Skeletal muscle tissue (tissue), 3 donors: ENCODE measurements at regions not wholly inside any gene's neighbourhood (a gene's known extent, or its start where the extent isn't known, plus 50 kb on each side); places are given as distances from the start of the nearest gene placed in this dataset.

Experiments
- H3K27ac ChIP-seq: one replicate; pipeline ENCODE4 v1.7.0; 2013; ENCODE audit warnings: mild to moderate bottlenecking, low read depth, low read length, inconsistent platforms
- H3K27me3 ChIP-seq, 3 donors: one replicate each; pipeline ENCODE4 v1.7.0; 2013; ENCODE audit warnings: low read length in 3 of 3; ENCODE audit not compliant: control insufficient read depth in 3 of 3, insufficient read depth in 3 of 3
- H3K36me3 ChIP-seq, 3 donors: one replicate each; pipeline ENCODE4 v1.7.0; 2013; ENCODE audit warnings: low read length in 3 of 3; ENCODE audit not compliant: control insufficient read depth in 3 of 3, insufficient read depth in 3 of 3
- H3K4me1 ChIP-seq, 3 donors: one replicate each; pipeline ENCODE4 v1.7.0; 2013; ENCODE audit warnings: low read length in 3 of 3, mild to moderate bottlenecking in 3 of 3; ENCODE audit not compliant: control insufficient read depth in 3 of 3, insufficient read depth in 3 of 3
- H3K4me3 ChIP-seq, 3 donors: one replicate each; pipeline ENCODE4 v1.7.0; 2013; ENCODE audit warnings: low read length in 3 of 3
- H3K9ac ChIP-seq, 3 donors: one replicate each; pipeline ENCODE4 v1.7.0; 2013; ENCODE audit warnings: low read length in 3 of 3, mild to moderate bottlenecking in 3 of 3, moderate library complexity in 2 of 3, low read depth in 1 of 3
- H3K9me3 ChIP-seq, 3 donors: one replicate each; pipeline ENCODE4 v1.7.0; 2013; ENCODE audit warnings: low read length in 3 of 3; ENCODE audit not compliant: control insufficient read depth in 3 of 3
- donor health status: Osteomylitis.

GRCh38 chr17:14902297-14902696, 362.8 kb downstream of the PMP22 start:
- Histone ChIP-seq H3K9me3 (peaks cover 0 to 3% (median 0%) of the 10 kb centered on the region in 3 donors), H3K4me3 (no peak overlapping the region), H3K36me3 (no peaks in the 10 kb centered on the region), H3K9ac (no peak overlapping the region), H3K4me1 (no peaks in the 10 kb centered on the region), H3K27ac (no peak overlapping the region), H3K27me3 (no peaks in the 10 kb centered on the region)

- no peaks in the 10 kb centered on the region for H3K27me3 ChIP-seq
- peaks cover 0 to 3% (median 0%) of the 10 kb centered on the region in 3 donors for H3K9me3 ChIP-seq
- H3K36me3 ChIP-seq = no peaks in the 10 kb centered on the region
- H3K4me1 ChIP-seq = no peaks in the 10 kb centered on the region
- H3K4me3 ChIP-seq = no peak overlapping the region
- H3K27ac ChIP-seq = no peak overlapping the region
- H3K9ac ChIP-seq = no peak overlapping the region
These were observed 363.8 kb downstream of the PMP22 start for GRCh38 chr17:14901376-14901775.

DNA sequence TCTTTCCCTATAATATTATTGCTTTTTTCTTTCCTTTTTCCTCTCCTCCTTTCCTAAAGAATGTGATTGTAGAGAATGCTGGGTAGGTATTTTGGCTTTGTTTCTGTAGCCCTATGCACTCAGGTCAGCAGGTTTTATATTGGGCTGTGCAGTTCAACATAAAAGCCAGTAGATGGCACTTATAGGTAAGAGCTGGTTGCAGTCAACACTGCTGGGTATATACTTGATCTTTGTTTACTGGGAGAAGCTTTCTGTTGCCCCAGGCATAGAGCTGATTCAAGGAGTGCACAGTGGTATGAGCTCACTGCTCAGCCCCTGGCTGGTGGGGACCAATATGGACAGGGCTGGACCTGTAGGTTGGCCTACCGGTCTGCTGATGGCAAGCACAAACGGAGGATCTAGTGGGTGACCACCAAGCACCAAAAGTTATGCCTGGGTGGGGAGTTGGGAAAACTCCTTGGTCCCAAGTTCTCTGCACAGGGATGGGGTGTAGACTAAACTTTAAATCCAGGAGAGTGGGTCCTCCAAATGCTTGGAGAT, 378.9 kb downstream of the PMP22 start:
- Histone ChIP-seq H3K27me3 (no peaks in the 10 kb centered on the region), H3K27ac (no peak overlapping the region), H3K9ac (no peak overlapping the region), H3K4me3 (no peak overlapping the region), H3K9me3 (peaks cover 0 to 13% (median 12%) of the 10 kb centered on the region in 3 donors), H3K36me3 (no peaks in the 10 kb centered on the region), H3K4me1 (no peaks in the 10 kb centered on the region)

DNA sequence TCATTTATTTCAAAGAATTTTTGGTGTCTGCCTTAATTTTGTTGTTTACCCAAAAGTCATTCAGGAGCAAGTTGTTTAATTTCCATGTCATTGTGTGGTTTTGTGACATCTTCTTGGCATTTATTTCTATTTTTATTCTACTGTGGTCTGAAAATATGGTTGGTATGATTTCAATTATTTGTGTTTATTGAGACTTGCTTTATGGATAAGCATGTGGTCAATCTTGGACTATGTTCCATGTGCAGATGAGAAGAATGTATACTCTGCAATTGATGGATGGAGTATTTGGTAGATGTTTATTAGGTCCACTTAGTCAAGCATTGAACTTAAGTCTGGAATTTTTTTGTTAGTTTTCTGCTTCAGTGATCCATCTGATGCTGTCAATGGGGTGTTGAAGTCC, 383.0 kb downstream of the PMP22 start:
- Histone ChIP-seq H3K4me1 (no peaks in the 10 kb centered on the region), H3K27me3 (no peaks in the 10 kb centered on the region), H3K9ac (no peak overlapping the region), H3K4me3 (no peak overlapping the region), H3K36me3 (no peaks in the 10 kb centered on the region), H3K27ac (no peak overlapping the region), H3K9me3 (peaks cover 0 to 11% (median 9%) of the 10 kb centered on the region in 3 donors)

GRCh38 chr17:14875557-14876412, 389.3 kb downstream of the PMP22 start:
- Histone ChIP-seq H3K27ac (no peak overlapping the region), H3K27me3 (no peaks in the 10 kb centered on the region), H3K9ac (no peak overlapping the region), H3K9me3 (no peaks in the 10 kb centered on the region), H3K4me1 (no peaks in the 10 kb centered on the region), H3K36me3 (no peaks in the 10 kb centered on the region), H3K4me3 (no peak overlapping the region)

GRCh38 chr17:14873996-14874395, 391.1 kb downstream of the PMP22 start:
- no peak overlapping the region for H3K27ac ChIP-seq
- no peaks in the 10 kb centered on the region for H3K27me3 ChIP-seq
- no peaks in the 10 kb centered on the region for H3K4me1 ChIP-seq
- H3K4me3 ChIP-seq = no peak overlapping the region
- H3K36me3 ChIP-seq = no peaks in the 10 kb centered on the region
- no peaks in the 10 kb centered on the region for H3K9me3 ChIP-seq
- no peak overlapping the region for H3K9ac ChIP-seq

GRCh38 chr17:14873540-14873939, 391.6 kb downstream of the PMP22 start:
- H3K9ac ChIP-seq = no peak overlapping the region
- no peaks in the 10 kb centered on the region for H3K36me3 ChIP-seq
- H3K4me1 ChIP-seq = no peaks in the 10 kb centered on the region
- no peak overlapping the region for H3K27ac ChIP-seq
- no peak overlapping the region for H3K4me3 ChIP-seq
- H3K9me3 ChIP-seq = no peaks in the 10 kb centered on the region
- no peaks in the 10 kb centered on the region for H3K27me3 ChIP-seq

DNA sequence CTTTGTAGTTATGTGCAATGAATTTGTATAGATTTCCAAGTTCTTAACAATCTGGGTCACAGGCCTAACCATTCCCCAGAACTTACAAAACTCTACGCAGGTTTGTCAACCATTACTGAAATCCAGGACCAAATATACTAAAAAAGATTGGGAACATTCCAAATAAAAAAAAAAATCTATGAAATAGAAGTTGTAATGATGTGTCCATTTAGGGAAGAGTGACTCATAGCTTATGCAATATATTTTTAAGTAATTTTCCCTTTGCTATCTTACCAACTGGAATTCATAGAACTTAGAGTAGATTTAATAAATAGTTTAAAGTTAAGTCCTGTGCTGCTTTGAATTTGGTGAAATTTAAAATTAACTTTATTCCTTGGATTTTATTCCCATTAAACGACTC, 393.2 kb downstream of the PMP22 start:
- H3K9me3 ChIP-seq = no peaks in the 10 kb centered on the region
- no peaks in the 10 kb centered on the region for H3K27me3 ChIP-seq
- H3K4me1 ChIP-seq = no peaks in the 10 kb centered on the region
- H3K27ac ChIP-seq = no peak overlapping the region
- H3K4me3 ChIP-seq = no peak overlapping the region
- no peaks in the 10 kb centered on the region for H3K36me3 ChIP-seq
- H3K9ac ChIP-seq = no peak overlapping the region

GRCh38 chr17:14866266-14866665, 398.9 kb downstream of the PMP22 start:
- Histone ChIP-seq H3K9ac (no peak overlapping the region), H3K27me3 (no peaks in the 10 kb centered on the region), H3K9me3 (no peaks in the 10 kb centered on the region), H3K4me1 (no peaks in the 10 kb centered on the region), H3K27ac (no peak overlapping the region), H3K36me3 (no peaks in the 10 kb centered on the region), H3K4me3 (no peak overlapping the region)

DNA sequence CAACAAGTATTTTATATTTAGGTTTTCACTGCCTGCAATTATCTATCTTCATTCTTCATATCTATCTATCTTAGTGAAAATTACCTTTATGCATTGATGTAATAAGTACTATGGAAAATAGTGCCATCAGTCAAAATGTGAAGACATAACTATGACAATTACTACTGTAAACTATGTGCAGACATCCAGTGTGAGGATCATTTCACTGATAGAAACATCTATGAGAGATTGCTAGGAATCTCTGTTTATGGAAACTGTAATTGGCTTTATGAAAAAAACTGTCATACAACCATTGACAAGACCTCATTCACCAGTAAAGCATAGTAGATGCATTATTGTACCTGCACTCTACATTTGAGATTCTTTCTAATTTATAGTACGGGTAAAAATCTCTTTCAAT, 401.0 kb downstream of the PMP22 start:
- Histone ChIP-seq H3K4me1 (no peaks in the 10 kb centered on the region), H3K9me3 (no peaks in the 10 kb centered on the region), H3K27me3 (no peaks in the 10 kb centered on the region), H3K27ac (no peak overlapping the region), H3K36me3 (no peaks in the 10 kb centered on the region), H3K9ac (no peak overlapping the region), H3K4me3 (no peak overlapping the region)
